Heart left ventricle (tissue), 16 donors: ENCODE measurements at regions not wholly inside any gene's neighbourhood (a gene's known extent, or its start where the extent isn't known, plus 50 kb on each side); places are given as distances from the start of the nearest gene placed in this dataset.

Experiments used
- ATAC-seq, 4 donors: fragments of 200-7000 bp; cut with Tn5 transposase; one replicate each; pipeline ENCODE4 v1.9.1; 2020 to 2022; ENCODE audit warnings: moderate library complexity in 4 of 4, mild to moderate bottlenecking in 3 of 4, moderate number of reproducible peaks in 1 of 4
- DNase-seq, 5 donors: peaks; one replicate each; pipeline ENCODE4 v3.0.0-alpha.2; 2020
- H3K27ac ChIP-seq, 12 donors: fragments of 200-600 bp; sonication (generic) in 4 of 12; one replicate each; pipeline versions ENCODE4 v1.5.0 to v1.8.0; 2016 to 2022; ENCODE audit warnings: mild to moderate bottlenecking in 2 of 12
- H3K27me3 ChIP-seq, 9 donors: fragments of 200-600 bp; sonication (generic) in 2 of 9; one replicate each; pipeline versions ENCODE4 v1.5.1 to v1.8.0; 2016 to 2022; ENCODE audit warnings: mild to moderate bottlenecking in 3 of 9
- H3K36me3 ChIP-seq, 9 donors: fragments of 200-600 bp; sonication (generic) in 2 of 9; one replicate each; pipeline versions ENCODE4 v1.5.0 to v1.8.0; 2018 to 2022; ENCODE audit warnings: mild to moderate bottlenecking in 2 of 9
- H3K4me1 ChIP-seq, 12 donors: fragments of 200-600 bp; sonication (generic) in 4 of 12; one replicate each; pipeline versions ENCODE4 v1.5.0 to v1.8.0; 2016 to 2022; ENCODE audit warnings: mild to moderate bottlenecking in 3 of 12
- H3K4me3 ChIP-seq, 12 donors: fragments of 200-600 bp; sonication (generic) in 4 of 12; one replicate each; pipeline versions ENCODE4 v1.5.0 to v1.8.0; 2017 to 2022; ENCODE audit warnings: mild to moderate bottlenecking in 9 of 12, moderate library complexity in 4 of 12
- H3K9me3 ChIP-seq, 12 donors: fragments of 200-600 bp; sonication (generic) in 4 of 12; one replicate each; pipeline versions ENCODE4 v1.5.0 to v1.8.0; 2016 to 2022; ENCODE audit warnings: mild to moderate bottlenecking in 1 of 12
- CTCF ChIP-seq, 12 donors: fragments of 200-600 bp; sonication (generic) in 4 of 12; IDR thresholded peaks; one replicate each; pipeline versions ENCODE4 v1.5.0 to v1.8.0; 2018 to 2022; ENCODE audit warnings: antibody characterized with exemption in 12 of 12, mild to moderate bottlenecking in 5 of 12
- POLR2A ChIP-seq, 2 donors: fragments of 450-650 bp; IDR thresholded peaks; one replicate each; pipeline ENCODE4 v1.6.1; 2017; ENCODE audit warnings: antibody characterized with exemption in 2 of 2, mild to moderate bottlenecking in 2 of 2, moderate library complexity in 2 of 2
- WGBS, 4 donors: extraction: QIAGEN DNeasy Blood & Tissue Kit in 2 of 4; methylation state at CpG; one replicate each; pipeline versions ENCODE4 v1.1.5 to v1.1.7; 2013 to 2018; 5-methylcytosine and 5-hydroxymethylcytosine counted together
- intact Hi-C, 10 donors: fragments of 100-400 bp; cut with DNase I; formaldehyde crosslinking; loops; one replicate each; pipeline versions ENCODE4 v1.11.1 to v1.14.2; 2022
- donor health status: ischemic (EF 13 %, LVEDD 7.1; RV severe dilation, severe dysfunction).
- donor health status: healthy with polysubstance abuse.
- donor health status: DM: no; HTN: yes; CAD: no.
- donor health status: DM: no; HTN: no; CAD: no.
- donor health status: ischemic (EF 25% LVEDD 6.9; RV normal size, moderate dysfunction).
- donor health status: ischemic (EF 25% LVEDD 5.7; RV mildly dilated, moderate dysfunction).
- donor health status: healthy.
- donor health status: DM: yes; HTN: yes; CAD: no.
- donor health status: ischemic (EF 35%, LVEDD 5.7; RV mildly dilated, moderate dysfunction).
- donor health status: nonischemic (EF 11% LVEDD 7.7; RV severe dilation, severe dysfunction).
- donor health status: DM: yes; HTN: yes; CAD: no.
- donor health status: PGD.
- donor health status: ischemic (EF 29% LVEDD 5.4; RV normal size, mild dysfunction).
- donor health status: nonischemic (EF 23%, LVEDD 6.1; RV moderate dilation, normal function).

- H3K36me3 ChIP-seq = no peaks in the 10 kb centered on the region
- DNase-seq (no peak), ATAC-seq (no peak)
- 8 to 12% methylated on average over 10 of the region's 10 CpGs; no CpG with 5 or more reads in 2 of the 4 donors for WGBS, 4 donors
- no peak overlapping the region for H3K27ac ChIP-seq
- TF ChIP-seq POLR2A (IDR thresholded peaks at IDR 0.05) (no peak), CTCF (IDR thresholded peaks at IDR 0.05) (no peak)
- no peak overlapping the region for H3K4me3 ChIP-seq
- H3K9me3 ChIP-seq = no peaks in the 10 kb centered on the region
- no peaks in the 10 kb centered on the region for H3K27me3 ChIP-seq
- H3K4me1 ChIP-seq = no peaks in the 10 kb centered on the region
- intact Hi-C loops = no loop called here
These were observed 175.7 kb downstream of the VCY1B start for GRCh38 chrY:14231703-14232102.

GRCh38 chrY:14235070-14235469, 179.0 kb downstream of the VCY1B start:
- H3K4me1 ChIP-seq = no peaks in the 10 kb centered on the region
- no peaks in the 10 kb centered on the region for H3K36me3 ChIP-seq
- DNase-seq = no peak
- no peaks in the 10 kb centered on the region for H3K9me3 ChIP-seq
- WGBS, 4 donors = 68 to 69% methylated on average over 5 of the region's 5 CpGs; no CpG with 5 or more reads in 2 of the 4 donors
- TF ChIP-seq POLR2A (IDR thresholded peaks at IDR 0.05) (no peak), CTCF (IDR thresholded peaks at IDR 0.05) (no peak)
- no peak overlapping the region for H3K27ac ChIP-seq
- no peak for ATAC-seq
- no peak overlapping the region for H3K4me3 ChIP-seq
- intact Hi-C loops = no loop called here
- H3K27me3 ChIP-seq = no peaks in the 10 kb centered on the region

GRCh38 chrY:14238277-14238676, 182.2 kb downstream of the VCY1B start:
- no peak for TF ChIP-seq POLR2A (IDR thresholded peaks at IDR 0.05)
- no peak for TF ChIP-seq CTCF (IDR thresholded peaks at IDR 0.05)
- 65 to 73% methylated on average over 4 of the region's 4 CpGs; no CpG with 5 or more reads in 2 of the 4 donors for WGBS, 4 donors
- Histone ChIP-seq H3K36me3 (no peaks in the 10 kb centered on the region), H3K27me3 (no peaks in the 10 kb centered on the region), H3K27ac (no peak overlapping the region), H3K4me1 (no peaks in the 10 kb centered on the region), H3K4me3 (no peak overlapping the region), H3K9me3 (no peaks in the 10 kb centered on the region)
- no peak for DNase-seq
- intact Hi-C loops = no loop called here
- no peak for ATAC-seq

GRCh38 chrY:14246948-14247347, 190.9 kb downstream of the VCY1B start:
- WGBS, 4 donors = 47 to 49% methylated on average over 4 of the region's 4 CpGs; no CpG with 5 or more reads in 2 of the 4 donors
- no peak for TF ChIP-seq CTCF (IDR thresholded peaks at IDR 0.05)
- Histone ChIP-seq H3K4me3 (no peak overlapping the region), H3K36me3 (no peaks in the 10 kb centered on the region), H3K27me3 (no peaks in the 10 kb centered on the region), H3K4me1 (no peaks in the 10 kb centered on the region), H3K27ac (no peak overlapping the region), H3K9me3 (no peaks in the 10 kb centered on the region)
- DNase-seq (no peak), ATAC-seq (no peak)
- intact Hi-C loops = no loop called here
